IMR-90 (cell line): ENCODE measurements at regions not wholly inside any gene's neighbourhood (a gene's known extent, or its start where the extent isn't known, plus 50 kb on each side); places are given as distances from the start of the nearest gene placed in this dataset.
A peak's percentile ranks its signal among the peaks of the same experiment; 100 is the strongest.

Experiments
- ATAC-seq: fragments of 200-7000 bp; cut with Tn5 transposase; 2 replicates; pipeline ENCODE4 v1.9.1; 2020; ENCODE audit warnings: low read depth, mild to moderate bottlenecking, moderate library complexity
- BruUV-seq: library from RNA; stranded (reverse); fragments of 400-500 nt; replicated peaks from 2 replicates; lab custom pipeline; 2021; lab: Mats Ljungman, UMichigan
- CTCF ChIA-PET: fragments of 300-600 bp; formaldehyde crosslinking; extraction: SDS; loops from one replicate; lab custom pipeline; 2021; ENCODE audit warnings: antibody characterized with exemption; lab: Yijun Ruan, JAX
- POLR2A ChIA-PET: fragments of 300-600 bp; sonication (Branson Sonifier 250); formaldehyde crosslinking; loops from one replicate; lab custom pipeline; 2022; ENCODE audit warnings: antibody characterized with exemption; ENCODE audit not compliant: unreplicated experiment; lab: Charles Lee
- DNase-seq: peaks from one replicate; pipeline ENCODE4 v3.0.0; 2013
- H2AFZ ChIP-seq: replicated peaks from 2 replicates; pipeline ENCODE3; 2013; ENCODE audit warnings: low read length, mild to moderate bottlenecking; ENCODE audit not compliant: poor library complexity
- H2AK5ac ChIP-seq: 2 replicates; pipeline ENCODE4 v1.6.1; 2013; ENCODE audit warnings: low read depth, low read length, inconsistent platforms
- H2AK9ac ChIP-seq: replicated peaks from 2 replicates; pipeline ENCODE3; 2013; ENCODE audit warnings: mild to moderate bottlenecking, low read depth, low read length, moderate library complexity; ENCODE audit not compliant: poor library complexity
- H2BK120ac ChIP-seq: 2 replicates; pipeline ENCODE4 v1.6.1; 2013; ENCODE audit warnings: low read depth, low read length, inconsistent platforms
- H2BK15ac ChIP-seq: 3 replicates; pipeline ENCODE4 v1.6.1; 2013; ENCODE audit warnings: low read depth, low read length, inconsistent platforms
- H2BK20ac ChIP-seq: 2 replicates; pipeline ENCODE4 v1.6.1; 2013; ENCODE audit warnings: low read depth, mild to moderate bottlenecking, inconsistent platforms, low read length, moderate library complexity
- H2BK5ac ChIP-seq: 2 replicates; pipeline ENCODE4 v1.6.1; 2013; ENCODE audit warnings: mild to moderate bottlenecking, low read depth, low read length, inconsistent platforms; ENCODE audit not compliant: poor library complexity, severe bottlenecking
- H3K14ac ChIP-seq: replicated peaks from 2 replicates; pipeline ENCODE4 v1.6.1; 2013; ENCODE audit warnings: low read depth, low read length, inconsistent platforms
- H3K18ac ChIP-seq: 2 replicates; pipeline ENCODE4 v1.6.1; 2013; ENCODE audit warnings: low read depth, low read length, control low read depth
- H3K23ac ChIP-seq: 2 replicates; pipeline ENCODE4 v1.6.1; 2013; ENCODE audit warnings: low read depth, low read length, inconsistent platforms
- H3K27ac ChIP-seq: 2 replicates; pipeline ENCODE4 v1.5.1; 2013; ENCODE audit warnings: mild to moderate bottlenecking, control low read depth, low read length; ENCODE audit not compliant: insufficient read depth
- H3K27me3 ChIP-seq: 2 replicates; pipeline ENCODE4 v1.6.1; 2013; ENCODE audit warnings: low read length; ENCODE audit not compliant: control insufficient read depth, insufficient read depth
- H3K36me3 ChIP-seq: 2 replicates; pipeline ENCODE4 v1.6.1; 2013; ENCODE audit warnings: low read length, mixed read lengths; ENCODE audit not compliant: control insufficient read depth, insufficient read depth
- H3K4ac ChIP-seq: 2 replicates; pipeline ENCODE4 v1.6.1; 2013; ENCODE audit warnings: low read depth, low read length, inconsistent platforms
- H3K4me1 ChIP-seq: 2 replicates; pipeline ENCODE4 v1.6.1; 2013; ENCODE audit warnings: low read length, mixed read lengths; ENCODE audit not compliant: control insufficient read depth, insufficient read depth
- H3K4me2 ChIP-seq: 2 replicates; pipeline ENCODE4 v1.6.1; 2013; ENCODE audit warnings: low read depth, mild to moderate bottlenecking, control low read depth, low read length, moderate library complexity
- H3K4me3 ChIP-seq: 2 replicates; pipeline ENCODE4 v1.5.1; 2013; ENCODE audit warnings: low read depth, mild to moderate bottlenecking, control low read depth, low read length, moderate library complexity; ENCODE audit not compliant: insufficient read depth
- H3K56ac ChIP-seq: 2 replicates; pipeline ENCODE4 v1.6.1; 2013; ENCODE audit warnings: low read length, inconsistent platforms; ENCODE audit not compliant: insufficient read depth; ENCODE audit errors: extremely low read depth
- H3K79me1 ChIP-seq, 2 experiments: 2 replicates each; pipeline ENCODE4 v1.6.1; 2013; ENCODE audit warnings: low read length in 2 of 2, inconsistent platforms in 1 of 2, low read depth in 1 of 2
- H3K9ac ChIP-seq: 2 replicates; pipeline ENCODE4 v1.6.1; 2013; ENCODE audit warnings: low read depth, low read length, control low read depth
- H3K9me1 ChIP-seq: 2 replicates; pipeline ENCODE4 v1.6.1; 2013; ENCODE audit warnings: low read length, inconsistent platforms; ENCODE audit not compliant: insufficient read depth
- H3K9me3 ChIP-seq: 2 replicates; pipeline ENCODE4 v1.6.1; 2013; ENCODE audit warnings: low read length; ENCODE audit not compliant: control insufficient read depth, insufficient read depth
- H4K20me1 ChIP-seq: 2 replicates; pipeline ENCODE4 v1.6.1; 2013; ENCODE audit warnings: low read length, inconsistent platforms; ENCODE audit not compliant: insufficient read depth
- H4K5ac ChIP-seq: 2 replicates; pipeline ENCODE4 v1.6.1; 2013; ENCODE audit warnings: mild to moderate bottlenecking, low read depth, low read length, control low read depth
- H4K8ac ChIP-seq, 2 experiments: 2 replicates each; pipeline ENCODE4 v1.6.1; 2013; ENCODE audit warnings: low read depth in 2 of 2, low read length in 2 of 2, control low read depth in 1 of 2, inconsistent platforms in 1 of 2
- H4K91ac ChIP-seq: 2 replicates; pipeline ENCODE4 v1.6.1; 2013; ENCODE audit warnings: low read depth, low read length, inconsistent platforms; ENCODE audit not compliant: insufficient read depth
- BHLHE40 ChIP-seq: fragments of 150-350 bp; IDR thresholded peaks from 2 replicates; pipeline ENCODE4 v1.6.1; 2016; ENCODE audit warnings: mild to moderate bottlenecking, low read depth, low read length
- CHD1 ChIP-seq: IDR thresholded peaks from 2 replicates; pipeline ENCODE4 v1.6.1; 2012; ENCODE audit warnings: low read depth, low read length, improper control_type of control experiment
- MAFK ChIP-seq: IDR thresholded peaks from 2 replicates; pipeline ENCODE4 v1.6.1; 2012; ENCODE audit warnings: low read depth, low read length, improper control_type of control experiment
- MAZ ChIP-seq: IDR thresholded peaks from 2 replicates; pipeline ENCODE4 v1.6.1; 2012; ENCODE audit warnings: low read depth, mild to moderate bottlenecking, low read length, improper control_type of control experiment, moderate library complexity, borderline replicate concordance
- MXI1 ChIP-seq: IDR thresholded peaks from 2 replicates; pipeline ENCODE4 v1.6.1; 2012; ENCODE audit warnings: low read depth, mild to moderate bottlenecking, low read length, moderate library complexity, borderline replicate concordance
- NFE2L2 ChIP-seq: fragments of 150-350 bp; IDR thresholded peaks from 2 replicates; pipeline ENCODE4 v1.6.1; 2016; ENCODE audit warnings: low read depth, mild to moderate bottlenecking, low read length
- POLR2A ChIP-seq: IDR thresholded peaks from 2 replicates; pipeline ENCODE4 v1.6.1; 2012; ENCODE audit warnings: mild to moderate bottlenecking, low read depth, low read length
- SMC3 ChIP-seq: fragments of 150-350 bp; IDR thresholded peaks from 2 replicates; pipeline ENCODE4 v1.6.1; 2016; ENCODE audit warnings: low read depth, mild to moderate bottlenecking, antibody characterized with exemption, low read length, moderate library complexity
- WGBS, 2 experiments: methylation state at CpG; one replicate each; pipeline versions ENCODE4 v1.1.5 to v1.1.7; 2013; ENCODE audit warnings: missing lambda C conversion rate in 2 of 2; ENCODE audit not compliant: insufficient read length in 1 of 2; ENCODE audit errors: extremely low coverage in 2 of 2; 5-methylcytosine and 5-hydroxymethylcytosine counted together
- dilution Hi-C: fragments of 300-500 bp; cut with HindIII; formaldehyde crosslinking; loops from one replicate; pipeline ENCODE4 v1.14.3; 2018; ENCODE audit warnings: low sequenced_read_pairs; ENCODE audit not compliant: unreplicated experiment
- in situ Hi-C: fragments of 300-500 bp; cut with MboI; formaldehyde crosslinking; loops from 3 replicates; pipeline ENCODE4 v1.14.3; 2019; ENCODE audit warnings: low sequenced_read_pairs, inconsistent platforms, mixed read lengths
- intact Hi-C: fragments of 100-400 bp; cut with micrococcal nuclease; formaldehyde crosslinking; loops from 2 replicates; pipeline ENCODE4 v1.10.0; 2022
- TF ChIP-seq, protein P1 (sequence below): fragments of 150-350 bp; IDR thresholded peaks from 2 replicates; pipeline ENCODE4 v1.6.1; 2016; ENCODE audit warnings: low read depth, mild to moderate bottlenecking, low read length, moderate library complexity, borderline replicate concordance
- TF ChIP-seq, protein P2 (sequence below): conservative IDR thresholded peaks from 2 replicates; pipeline ENCODE4 v1.5.1; 2012; ENCODE audit warnings: mild to moderate bottlenecking, low read depth, low read length, improper control_type of control experiment
- TF ChIP-seq, protein P3 (sequence below): fragments of 150-350 bp; IDR thresholded peaks from 2 replicates; pipeline ENCODE4 v1.6.1; 2017; ENCODE audit warnings: mild to moderate bottlenecking, antibody characterized with exemption, low read length, low read depth

DNA sequence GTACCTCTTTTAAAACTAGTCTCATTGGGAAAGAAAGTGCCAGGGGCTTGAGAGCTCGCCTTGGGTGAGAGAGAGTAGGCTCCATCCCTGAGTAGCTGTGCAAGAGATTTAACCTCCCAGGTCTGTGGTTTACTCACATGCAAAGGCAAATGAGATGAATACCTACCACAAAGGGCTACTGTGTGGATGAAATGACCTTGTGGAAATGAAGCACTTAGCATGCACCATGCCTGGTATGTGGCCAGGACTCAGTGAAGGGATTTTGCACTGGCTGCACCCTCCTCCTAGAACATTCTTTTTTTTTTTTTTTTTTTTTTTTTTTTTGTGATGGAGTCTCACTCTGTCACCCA, 120.3 kb downstream of the PROX1 start:
- Histone ChIP-seq H4K20me1 (no peaks in the 10 kb centered on the region), H3K36me3 (no peaks in the 10 kb centered on the region), H2BK15ac (no peak overlapping the region), H4K8ac (0 out of 4 replicates have a peak overlapping the region, but pooled peaks of 1 of the 2 experiments have one; percentile 69), H3K9me3 (no peaks in the 10 kb centered on the region), H3K79me1 (no peaks in the 10 kb centered on the region), H2BK5ac (no peak overlapping the region), H2AK5ac (no peak overlapping the region), H2BK20ac (no peak overlapping the region), H3K4me2 (no peak overlapping the region; the same call in 1 of the 2 replicates), H3K27me3 (0 out of 2 replicates have a peak, but pooled peaks cover 2% of the 10 kb centered on the region), H4K5ac (peak overlapping the region; percentile 16; the same call in 1 of the 2 replicates), H3K9ac (no peak overlapping the region), H4K91ac (no peak overlapping the region), H2AK9ac (no peak overlapping the region), H3K9me1 (no peaks in the 10 kb centered on the region), H3K18ac (no peak overlapping the region), H2BK120ac (no peak overlapping the region), H2AFZ (peak overlapping the region; percentile 95), H3K56ac (no peak overlapping the region), H3K4me3 (no peak overlapping the region), H3K27ac (no peak overlapping the region), H3K14ac (no peak overlapping the region), H3K23ac (no peak overlapping the region), H3K4me1 (no peaks in the 10 kb centered on the region; the same call in 1 of the 2 replicates), H3K4ac (no peak overlapping the region)
- ATAC-seq (no peak), DNase-seq (no peak)
- no TSS peak for BruUV-seq
- ChIA-PET CTCF (no interaction called here), POLR2A (no interaction called here)
- intact Hi-C loops: loop anchor here (5.0 kb wide), 1 partner anchor 221 kb away; no protein-coding TSS in a partner anchor
- dilution Hi-C loops: no loop called here
- no CpG with 5 or more reads among the region's 1 CpG for WGBS, 2 experiments
- TF ChIP-seq MAZ (no peak), MXI1 (no peak), BHLHE40 (no peak), POLR2A (no peak), CHD1 (no peak), NFE2L2 (no peak), SMC3 (no peak), MAFK (no peak)
- TF ChIP-seq, protein P1, sequence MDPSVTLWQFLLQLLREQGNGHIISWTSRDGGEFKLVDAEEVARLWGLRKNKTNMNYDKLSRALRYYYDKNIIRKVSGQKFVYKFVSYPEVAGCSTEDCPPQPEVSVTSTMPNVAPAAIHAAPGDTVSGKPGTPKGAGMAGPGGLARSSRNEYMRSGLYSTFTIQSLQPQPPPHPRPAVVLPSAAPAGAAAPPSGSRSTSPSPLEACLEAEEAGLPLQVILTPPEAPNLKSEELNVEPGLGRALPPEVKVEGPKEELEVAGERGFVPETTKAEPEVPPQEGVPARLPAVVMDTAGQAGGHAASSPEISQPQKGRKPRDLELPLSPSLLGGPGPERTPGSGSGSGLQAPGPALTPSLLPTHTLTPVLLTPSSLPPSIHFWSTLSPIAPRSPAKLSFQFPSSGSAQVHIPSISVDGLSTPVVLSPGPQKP: no peak
- TF ChIP-seq, protein P2, sequence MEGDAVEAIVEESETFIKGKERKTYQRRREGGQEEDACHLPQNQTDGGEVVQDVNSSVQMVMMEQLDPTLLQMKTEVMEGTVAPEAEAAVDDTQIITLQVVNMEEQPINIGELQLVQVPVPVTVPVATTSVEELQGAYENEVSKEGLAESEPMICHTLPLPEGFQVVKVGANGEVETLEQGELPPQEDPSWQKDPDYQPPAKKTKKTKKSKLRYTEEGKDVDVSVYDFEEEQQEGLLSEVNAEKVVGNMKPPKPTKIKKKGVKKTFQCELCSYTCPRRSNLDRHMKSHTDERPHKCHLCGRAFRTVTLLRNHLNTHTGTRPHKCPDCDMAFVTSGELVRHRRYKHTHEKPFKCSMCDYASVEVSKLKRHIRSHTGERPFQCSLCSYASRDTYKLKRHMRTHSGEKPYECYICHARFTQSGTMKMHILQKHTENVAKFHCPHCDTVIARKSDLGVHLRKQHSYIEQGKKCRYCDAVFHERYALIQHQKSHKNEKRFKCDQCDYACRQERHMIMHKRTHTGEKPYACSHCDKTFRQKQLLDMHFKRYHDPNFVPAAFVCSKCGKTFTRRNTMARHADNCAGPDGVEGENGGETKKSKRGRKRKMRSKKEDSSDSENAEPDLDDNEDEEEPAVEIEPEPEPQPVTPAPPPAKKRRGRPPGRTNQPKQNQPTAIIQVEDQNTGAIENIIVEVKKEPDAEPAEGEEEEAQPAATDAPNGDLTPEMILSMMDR: no peak
- TF ChIP-seq, protein P3, sequence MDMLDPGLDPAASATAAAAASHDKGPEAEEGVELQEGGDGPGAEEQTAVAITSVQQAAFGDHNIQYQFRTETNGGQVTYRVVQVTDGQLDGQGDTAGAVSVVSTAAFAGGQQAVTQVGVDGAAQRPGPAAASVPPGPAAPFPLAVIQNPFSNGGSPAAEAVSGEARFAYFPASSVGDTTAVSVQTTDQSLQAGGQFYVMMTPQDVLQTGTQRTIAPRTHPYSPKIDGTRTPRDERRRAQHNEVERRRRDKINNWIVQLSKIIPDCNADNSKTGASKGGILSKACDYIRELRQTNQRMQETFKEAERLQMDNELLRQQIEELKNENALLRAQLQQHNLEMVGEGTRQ: no peak
- in situ Hi-C loops: no loop called here
